Endodermal cell (in vitro differentiated cells): ENCODE measurements at regions not wholly inside any gene's neighbourhood (a gene's known extent, or its start where the extent isn't known, plus 50 kb on each side); places are given as distances from the start of the nearest gene placed in this dataset.

Source experiments
- DNase-seq: peaks from one replicate; pipeline ENCODE4 v3.0.0-alpha.2; 2017
- H3K27ac ChIP-seq: 2 replicates; pipeline ENCODE4 v1.5.1; 2013; ENCODE audit warnings: mild to moderate bottlenecking, low read depth, low read length, moderate library complexity
- H3K27me3 ChIP-seq: 2 replicates; pipeline ENCODE4 v1.6.1; 2013; ENCODE audit warnings: mild to moderate bottlenecking, low read length, moderate library complexity; ENCODE audit not compliant: insufficient read depth, control insufficient read depth, poor library complexity, severe bottlenecking
- H3K36me3 ChIP-seq: 2 replicates; pipeline ENCODE4 v1.7.0; 2013; ENCODE audit warnings: mild to moderate bottlenecking, low read length, moderate library complexity; ENCODE audit not compliant: control insufficient read depth, insufficient read depth
- H3K4me1 ChIP-seq: one replicate; pipeline ENCODE4 v1.7.0; 2013; ENCODE audit warnings: low read length; ENCODE audit not compliant: control insufficient read depth, insufficient read depth
- H3K4me3 ChIP-seq: 2 replicates; pipeline ENCODE4 v1.5.1; 2013; ENCODE audit warnings: mild to moderate bottlenecking, low read length, moderate library complexity
- H3K9ac ChIP-seq: 2 replicates; pipeline ENCODE4 v1.6.1; 2013; ENCODE audit warnings: mild to moderate bottlenecking, low read length, moderate library complexity; ENCODE audit not compliant: poor library complexity, severe bottlenecking; ENCODE audit errors: extremely low read depth
- H3K9me3 ChIP-seq: 2 replicates; pipeline ENCODE4 v1.6.1; 2013; ENCODE audit warnings: mild to moderate bottlenecking, low read length, moderate library complexity; ENCODE audit not compliant: control insufficient read depth
- H3K27ac Mint-ChIP-seq: 2 replicates; pipeline ENCODE4 v1.8.0; 2020; ENCODE audit warnings: mixed read lengths
- H3K27me3 Mint-ChIP-seq: 2 replicates; pipeline ENCODE4 v1.8.0; 2021; ENCODE audit warnings: mild to moderate bottlenecking, mixed read lengths; ENCODE audit not compliant: insufficient read depth
- H3K36me3 Mint-ChIP-seq: 2 replicates; pipeline ENCODE4 v1.8.0; 2020; ENCODE audit warnings: low read depth, mixed read lengths
- H3K4me1 Mint-ChIP-seq: 2 replicates; pipeline ENCODE4 v1.8.0; 2020; ENCODE audit warnings: mixed read lengths
- H3K4me3 Mint-ChIP-seq: 2 replicates; pipeline ENCODE4 v1.8.0; 2020; ENCODE audit warnings: mild to moderate bottlenecking, moderate library complexity, mixed read lengths
- H3K9me3 Mint-ChIP-seq: 2 replicates; pipeline ENCODE4 v1.8.0; 2020; ENCODE audit warnings: mild to moderate bottlenecking, mixed read lengths
- CTCF ChIP-seq: fragments of 200-600 bp; sonication (generic); conservative IDR thresholded peaks from 2 replicates; pipeline ENCODE4 v1.5.0; 2021; ENCODE audit warnings: antibody characterized with exemption, mild to moderate bottlenecking
- WGBS, 2 experiments: methylation state at CpG; one replicate each; pipeline versions ENCODE4 v1.1.5 to v1.1.7; 2013; ENCODE audit warnings: missing lambda C conversion rate in 2 of 2, mixed read lengths in 1 of 2; ENCODE audit not compliant: insufficient coverage in 1 of 2, insufficient read length in 1 of 2; 5-methylcytosine and 5-hydroxymethylcytosine counted together

GRCh38 chrX:128883650-128884049 lies 639.6 kb downstream of the SMARCA1 start:
- no peak for DNase-seq
- Histone ChIP-seq H3K9ac (no peak overlapping the region), H3K4me1 (no peaks in the 10 kb centered on the region), H3K4me3 (no peak overlapping the region), H3K27me3 (no peaks in the 10 kb centered on the region), H3K27ac (no peak overlapping the region), H3K36me3 (no peaks in the 10 kb centered on the region), H3K9me3 (no peaks in the 10 kb centered on the region)
- Mint-ChIP-seq H3K27ac (no peak overlapping the region), H3K4me3 (no peak overlapping the region), H3K36me3 (no peaks in the 10 kb centered on the region), H3K4me1 (peaks cover 4% of the 10 kb centered on the region), H3K9me3 (no peaks in the 10 kb centered on the region), H3K27me3 (no peaks in the 10 kb centered on the region)
- TF ChIP-seq CTCF, result no peak
- 100% methylated on average over 2 of the region's 3 CpGs; no CpG with 5 or more reads in 1 of the 2 experiments for WGBS, 2 experiments

GRCh38 chrX:128870361-128870760 lies 652.9 kb downstream of the SMARCA1 start:
- Mint-ChIP-seq H3K4me1 (no peaks in the 10 kb centered on the region), H3K4me3 (no peak overlapping the region), H3K27me3 (no peaks in the 10 kb centered on the region), H3K9me3 (no peaks in the 10 kb centered on the region), H3K27ac (no peak overlapping the region), H3K36me3 (no peaks in the 10 kb centered on the region)
- no peak overlapping the region for H3K4me3 ChIP-seq
- H3K27ac ChIP-seq, result no peak overlapping the region
- no peaks in the 10 kb centered on the region for H3K9me3 ChIP-seq
- TF ChIP-seq CTCF, result no peak
- H3K36me3 ChIP-seq, result no peaks in the 10 kb centered on the region
- H3K9ac ChIP-seq, result no peak overlapping the region
- H3K27me3 ChIP-seq, result no peaks in the 10 kb centered on the region
- H3K4me1 ChIP-seq, result no peaks in the 10 kb centered on the region
- no peak for DNase-seq

- H3K4me3 ChIP-seq, result no peak overlapping the region
- no peak for TF ChIP-seq CTCF
- no peaks in the 10 kb centered on the region for H3K27me3 Mint-ChIP-seq
- no peaks in the 10 kb centered on the region for H3K9me3 ChIP-seq
- no peaks in the 10 kb centered on the region for H3K36me3 ChIP-seq
- no peak overlapping the region for H3K27ac ChIP-seq
- no peak overlapping the region for H3K27ac Mint-ChIP-seq
- peaks cover 4% of the 10 kb centered on the region for H3K4me1 Mint-ChIP-seq
- H3K4me1 ChIP-seq, result no peaks in the 10 kb centered on the region
- H3K9me3 Mint-ChIP-seq, result no peaks in the 10 kb centered on the region
- no peaks in the 10 kb centered on the region for H3K27me3 ChIP-seq
- no peaks in the 10 kb centered on the region for H3K36me3 Mint-ChIP-seq
- WGBS, 2 experiments, result 76 to 80% methylated on average over 2 of the region's 2 CpGs
- DNase-seq, result no peak
- H3K4me3 Mint-ChIP-seq, result no peak overlapping the region
- H3K9ac ChIP-seq, result no peak overlapping the region
These were observed 660.7 kb downstream of the SMARCA1 start for GRCh38 chrX:128862557-128862956.
